HepG2 (cell line): ENCODE measurements at regions not wholly inside any gene's neighbourhood (a gene's known extent, or its start where the extent isn't known, plus 50 kb on each side); places are given as distances from the start of the nearest gene placed in this dataset.

Source experiments
- ATF2 ChIP-seq: sonication (generic); formaldehyde crosslinking; IDR thresholded peaks from 2 replicates; pipeline ENCODE4 v1.4.0; 2020; ENCODE audit warnings: missing genetic modification reagents
- CTCF ChIP-seq: sonication (generic); formaldehyde crosslinking; IDR thresholded peaks from 2 replicates; pipeline ENCODE4 v1.5.0; 2020; ENCODE audit warnings: mild to moderate bottlenecking, missing genetic modification reagents, moderate library complexity
- EZH2 ChIP-seq: conservative IDR thresholded peaks from 2 replicates; pipeline ENCODE4 v1.6.1; 2012; ENCODE audit warnings: mild to moderate bottlenecking, low read depth, low read length, moderate library complexity
- GABPA ChIP-seq, 2 experiments: IDR thresholded peaks; 2 replicates each; pipeline ENCODE4 v1.6.1; 2011 to 2016; ENCODE audit warnings: low read depth in 2 of 2, low read length in 1 of 2, missing biosample characterization in 1 of 2, missing genetic modification characterization in 1 of 2
- IRF2 ChIP-seq: IDR thresholded peaks from 2 replicates; pipeline ENCODE4 v1.6.1; 2018; ENCODE audit warnings: missing genetic modification reagents, missing compliant biosample characterization
- POLR2AphosphoS5 ChIP-seq: IDR thresholded peaks from 2 replicates; pipeline ENCODE4 v1.6.1; 2012; ENCODE audit warnings: low read depth, low read length
- ZNF101 ChIP-seq: sonication (generic); formaldehyde crosslinking; IDR thresholded peaks from 2 replicates; pipeline ENCODE4 v1.4.0; 2020; ENCODE audit warnings: mild to moderate bottlenecking, low read depth, missing genetic modification reagents, borderline replicate concordance
- ZNF143 ChIP-seq: sonication (generic); formaldehyde crosslinking; IDR thresholded peaks from 2 replicates; pipeline ENCODE4 v1.4.0; 2020; ENCODE audit warnings: missing genetic modification reagents
- ZNF3 ChIP-seq: IDR thresholded peaks from 2 replicates; pipeline ENCODE4 v1.7.0; 2017; ENCODE audit warnings: inconsistent platforms
- ZNF564 ChIP-seq: sonication (generic); formaldehyde crosslinking; IDR thresholded peaks from 2 replicates; pipeline ENCODE4 v1.8.1; 2023; ENCODE audit warnings: mild to moderate bottlenecking, missing genetic modification reagents
- TF ChIP-seq, protein P1 (sequence below): sonication (generic); formaldehyde crosslinking; IDR thresholded peaks from 2 replicates; pipeline ENCODE4 v1.5.1; 2020; ENCODE audit warnings: mild to moderate bottlenecking, missing genetic modification reagents, moderate library complexity

DNA sequence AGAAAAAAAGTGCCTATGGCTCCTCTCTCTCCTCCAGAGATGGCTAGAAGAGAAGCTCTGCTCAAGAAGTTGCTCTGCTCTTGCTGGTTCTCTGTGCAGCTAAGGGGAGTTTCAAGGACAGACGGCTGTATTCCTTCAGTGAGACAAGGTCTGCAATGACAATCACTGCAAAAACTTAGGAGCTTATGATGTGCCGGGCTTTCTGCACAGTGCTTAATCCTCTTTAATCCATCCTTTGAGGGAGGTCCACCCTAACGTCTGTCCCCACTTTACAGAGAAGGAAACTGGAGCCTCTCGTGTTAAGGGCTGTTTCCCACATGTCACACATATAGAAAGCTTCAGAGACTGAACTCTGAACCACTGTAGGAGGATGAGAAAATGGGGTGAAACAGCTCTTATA is 260.6 kb downstream of the MEX3B start:
- no peak for TF ChIP-seq ZNF3 (CRISPR knock-in tag)
- TF ChIP-seq CTCF (CRISPR knock-in tag), result no peak
- TF ChIP-seq ATF2 (CRISPR knock-in tag), result no peak
- TF ChIP-seq, protein P1, sequence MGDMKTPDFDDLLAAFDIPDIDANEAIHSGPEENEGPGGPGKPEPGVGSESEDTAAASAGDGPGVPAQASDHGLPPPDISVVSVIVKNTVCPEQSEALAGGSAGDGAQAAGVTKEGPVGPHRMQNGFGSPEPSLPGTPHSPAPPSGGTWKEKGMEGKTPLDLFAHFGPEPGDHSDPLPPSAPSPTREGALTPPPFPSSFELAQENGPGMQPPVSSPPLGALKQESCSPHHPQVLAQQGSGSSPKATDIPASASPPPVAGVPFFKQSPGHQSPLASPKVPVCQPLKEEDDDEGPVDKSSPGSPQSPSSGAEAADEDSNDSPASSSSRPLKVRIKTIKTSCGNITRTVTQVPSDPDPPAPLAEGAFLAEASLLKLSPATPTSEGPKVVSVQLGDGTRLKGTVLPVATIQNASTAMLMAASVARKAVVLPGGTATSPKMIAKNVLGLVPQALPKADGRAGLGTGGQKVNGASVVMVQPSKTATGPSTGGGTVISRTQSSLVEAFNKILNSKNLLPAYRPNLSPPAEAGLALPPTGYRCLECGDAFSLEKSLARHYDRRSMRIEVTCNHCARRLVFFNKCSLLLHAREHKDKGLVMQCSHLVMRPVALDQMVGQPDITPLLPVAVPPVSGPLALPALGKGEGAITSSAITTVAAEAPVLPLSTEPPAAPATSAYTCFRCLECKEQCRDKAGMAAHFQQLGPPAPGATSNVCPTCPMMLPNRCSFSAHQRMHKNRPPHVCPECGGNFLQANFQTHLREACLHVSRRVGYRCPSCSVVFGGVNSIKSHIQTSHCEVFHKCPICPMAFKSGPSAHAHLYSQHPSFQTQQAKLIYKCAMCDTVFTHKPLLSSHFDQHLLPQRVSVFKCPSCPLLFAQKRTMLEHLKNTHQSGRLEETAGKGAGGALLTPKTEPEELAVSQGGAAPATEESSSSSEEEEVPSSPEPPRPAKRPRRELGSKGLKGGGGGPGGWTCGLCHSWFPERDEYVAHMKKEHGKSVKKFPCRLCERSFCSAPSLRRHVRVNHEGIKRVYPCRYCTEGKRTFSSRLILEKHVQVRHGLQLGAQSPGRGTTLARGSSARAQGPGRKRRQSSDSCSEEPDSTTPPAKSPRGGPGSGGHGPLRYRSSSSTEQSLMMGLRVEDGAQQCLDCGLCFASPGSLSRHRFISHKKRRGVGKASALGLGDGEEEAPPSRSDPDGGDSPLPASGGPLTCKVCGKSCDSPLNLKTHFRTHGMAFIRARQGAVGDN, result no peak
- TF ChIP-seq ZNF143 (CRISPR knock-in tag), result no peak
- no peak for TF ChIP-seq POLR2AphosphoS5
- TF ChIP-seq EZH2, result no peak
- no peak for TF ChIP-seq ZNF564
- no peak for TF ChIP-seq ZNF101 (CRISPR knock-in tag)
- TF ChIP-seq IRF2, result no peak
- no peak for TF ChIP-seq GABPA (IDR thresholded peaks at IDR 0.05; ENCODE audit: low read depth, low read length)
- TF ChIP-seq GABPA (CRISPR knock-in tag; IDR thresholded peaks at IDR 0.05; ENCODE audit: low read depth), result no peak
